ENCODE measurements at regions not wholly inside any gene's neighbourhood (a gene's known extent, or its start where the extent isn't known, plus 50 kb on each side); places are given as distances from the start of the nearest gene placed in this dataset.

DNA sequence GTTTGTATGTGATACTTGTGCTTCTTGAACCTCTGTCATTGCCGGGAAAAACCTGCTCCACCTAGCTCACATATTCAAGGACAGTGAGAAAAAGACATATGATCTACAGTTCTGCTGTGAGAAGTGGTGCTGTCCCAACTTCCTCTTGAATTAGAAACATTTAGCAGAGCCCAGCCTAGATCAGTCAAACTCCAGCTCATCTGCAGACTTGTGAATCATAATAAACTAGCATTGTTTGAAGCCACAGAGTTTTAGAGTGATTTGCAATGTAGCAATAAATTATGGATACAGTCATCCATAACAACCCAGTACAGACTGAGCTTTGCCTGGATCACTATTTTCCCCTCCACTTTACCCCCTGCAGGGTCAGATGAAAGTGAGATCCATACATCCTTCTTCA, 497.8 kb downstream of the PLA2G4A start:
- DNase-seq = no peak

DNA sequence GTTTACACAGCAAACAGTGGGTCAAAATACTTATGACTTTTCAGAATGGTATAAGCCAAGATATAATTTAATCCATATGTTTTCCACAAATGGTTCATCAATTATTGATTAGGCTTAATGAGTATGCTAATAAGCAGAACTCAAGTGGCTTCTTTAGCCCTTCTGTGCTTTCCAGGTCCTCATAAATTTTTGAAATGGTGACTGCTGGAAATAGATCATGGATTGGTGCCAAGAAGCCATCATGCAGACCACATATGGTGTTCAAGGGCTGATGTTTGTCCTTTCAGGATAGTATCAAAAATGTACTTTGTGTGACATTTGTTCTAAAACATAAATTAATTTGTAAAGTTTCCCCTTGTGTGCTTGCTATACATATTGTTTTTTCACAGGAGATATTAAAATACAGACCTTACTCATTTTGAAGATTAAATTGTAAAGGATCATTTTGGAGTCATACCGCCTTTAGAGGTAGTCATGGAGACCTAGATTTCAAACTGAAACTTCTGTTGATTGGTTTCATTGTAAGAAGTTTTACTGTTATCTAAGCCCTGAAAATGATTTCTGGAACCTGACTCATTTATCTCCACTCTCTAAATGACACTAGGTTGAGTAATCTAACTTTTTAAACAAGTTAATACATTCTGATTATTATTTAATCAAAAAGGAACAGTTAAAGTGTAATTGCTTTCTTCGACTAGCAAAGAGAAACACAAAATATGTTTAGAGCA, 507.9 kb downstream of the PLA2G4A start:
- no peak for DNase-seq

DNA sequence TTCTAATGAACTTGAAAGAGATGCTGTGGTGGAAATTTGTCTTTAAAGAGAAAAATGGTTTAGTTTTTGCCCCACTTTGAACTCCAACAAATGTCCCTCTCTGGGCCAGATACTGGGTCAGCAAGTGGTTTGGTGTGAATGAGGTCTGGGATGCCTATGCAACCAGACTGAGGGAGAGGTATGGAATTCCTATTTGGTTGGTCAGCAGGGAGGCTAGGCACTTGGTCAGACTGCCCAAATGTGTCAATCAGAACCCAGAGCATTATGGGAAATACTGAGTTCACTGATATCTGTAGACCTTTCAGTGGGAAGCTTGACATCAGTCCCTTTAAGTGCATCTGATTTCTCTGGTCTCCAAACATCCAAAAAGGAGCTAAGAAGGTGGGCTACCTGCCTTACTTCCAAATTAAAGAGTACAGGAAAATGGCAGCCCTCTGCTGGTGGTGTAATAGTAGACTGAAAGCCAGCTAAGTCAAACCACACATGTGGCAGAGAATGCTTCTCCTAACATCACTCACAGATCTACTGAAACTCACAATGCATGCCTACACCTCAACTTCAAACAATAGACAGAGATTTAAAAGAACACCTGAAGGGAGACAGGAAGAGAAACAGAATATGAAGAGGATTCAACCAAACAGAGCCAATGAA, 510.1 kb downstream of the PLA2G4A start:
- no peak for DNase-seq

DNA sequence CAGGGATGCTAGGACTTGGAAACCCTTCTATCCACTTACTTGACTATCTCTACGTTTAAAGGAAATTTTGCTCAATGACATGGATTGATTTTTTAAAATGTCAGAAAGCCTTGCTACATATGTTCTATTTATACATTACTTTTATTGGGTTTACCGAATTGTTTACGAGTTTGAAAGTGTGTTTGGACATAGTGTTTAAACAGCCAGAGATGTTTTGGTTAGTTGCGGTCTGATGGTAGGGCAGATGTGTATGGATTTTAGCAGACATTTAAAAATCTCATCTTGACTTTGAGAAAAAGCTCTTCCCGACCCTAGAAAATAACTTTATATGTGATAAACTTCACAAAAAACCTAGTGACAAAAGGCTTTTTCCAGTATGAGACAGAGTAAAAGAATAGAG, 513.7 kb downstream of the PLA2G4A start:
- DNase-seq = no peak

DNA sequence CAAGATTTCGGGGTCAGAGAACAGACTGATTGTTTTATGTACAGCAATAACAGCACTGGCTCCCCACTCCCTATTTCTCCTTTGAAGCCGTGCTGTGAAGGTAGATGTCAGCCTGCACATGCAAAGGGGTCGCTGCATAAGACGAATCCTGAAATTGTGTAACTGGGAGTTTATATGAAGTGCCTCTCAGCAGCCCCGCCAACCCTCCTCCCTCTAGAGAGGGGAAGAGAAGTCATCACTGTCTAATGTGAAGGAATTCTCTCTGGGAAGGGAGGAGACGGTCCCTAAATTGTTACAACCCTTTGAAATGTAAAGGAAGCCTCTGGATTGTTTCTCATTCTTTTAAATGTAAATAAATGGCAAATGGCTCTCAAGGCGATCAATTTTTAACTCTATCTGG, 545.3 kb downstream of the PLA2G4A start:
- no peak for DNase-seq

DNA sequence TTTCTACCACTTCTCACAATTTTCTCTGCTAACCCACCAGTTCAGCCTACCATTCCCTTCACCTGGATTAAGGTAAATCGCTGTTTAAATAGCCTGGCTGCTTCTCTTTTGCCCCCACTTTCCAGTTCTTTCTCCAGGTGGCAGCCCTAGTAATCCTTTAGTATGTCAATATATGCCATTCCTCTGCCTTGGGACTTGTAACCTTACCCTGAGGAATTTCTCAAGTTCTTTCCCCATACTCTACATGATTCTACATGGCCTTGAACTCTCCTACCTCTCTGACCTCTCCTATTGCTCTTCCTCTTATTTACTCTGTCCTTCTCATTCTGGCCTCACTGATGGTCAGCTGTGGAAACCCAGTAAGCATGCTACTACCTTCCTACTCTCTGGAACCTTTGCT, 546.0 kb downstream of the PLA2G4A start:
- no peak for DNase-seq

DNA sequence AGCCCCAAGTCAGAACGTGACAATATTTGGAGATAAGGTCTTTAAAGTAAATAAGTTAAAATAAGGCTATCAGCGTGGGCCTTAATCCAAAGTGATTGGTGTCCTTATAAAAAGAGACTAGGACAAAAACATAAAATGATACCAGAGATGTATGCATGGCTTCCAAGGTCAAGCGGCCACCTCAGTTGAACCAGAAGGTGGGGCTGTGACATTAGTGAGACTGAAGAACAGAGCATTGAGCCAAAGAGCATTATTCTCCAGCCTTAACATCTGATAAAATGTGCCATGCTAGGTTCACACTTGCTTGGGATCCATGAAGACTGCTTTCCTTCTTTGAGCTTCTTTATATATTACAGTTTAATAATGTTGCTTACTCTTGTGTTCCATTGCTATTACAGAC, 554.6 kb downstream of the PLA2G4A start:
- no peak for DNase-seq

DNA sequence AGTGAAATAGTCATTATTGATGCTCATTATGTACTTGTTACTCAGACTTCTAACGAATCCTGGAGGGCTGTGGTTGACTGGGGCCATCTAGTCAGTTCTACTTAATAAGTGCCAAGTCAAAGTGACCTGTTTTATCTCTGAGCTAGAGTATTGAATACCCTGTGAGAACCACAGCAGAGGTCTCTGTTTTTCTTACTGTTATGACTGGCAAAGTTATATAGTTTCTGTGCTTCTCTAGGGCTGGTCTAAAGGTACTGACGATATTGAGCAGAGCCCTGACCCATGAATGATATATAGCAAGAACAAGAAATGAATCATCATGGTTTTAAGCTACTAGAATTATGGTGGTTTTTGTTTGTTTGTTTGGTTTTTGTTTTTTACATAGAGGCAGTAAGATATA, 555.8 kb downstream of the PLA2G4A start:
- DNase-seq = no peak

DNA sequence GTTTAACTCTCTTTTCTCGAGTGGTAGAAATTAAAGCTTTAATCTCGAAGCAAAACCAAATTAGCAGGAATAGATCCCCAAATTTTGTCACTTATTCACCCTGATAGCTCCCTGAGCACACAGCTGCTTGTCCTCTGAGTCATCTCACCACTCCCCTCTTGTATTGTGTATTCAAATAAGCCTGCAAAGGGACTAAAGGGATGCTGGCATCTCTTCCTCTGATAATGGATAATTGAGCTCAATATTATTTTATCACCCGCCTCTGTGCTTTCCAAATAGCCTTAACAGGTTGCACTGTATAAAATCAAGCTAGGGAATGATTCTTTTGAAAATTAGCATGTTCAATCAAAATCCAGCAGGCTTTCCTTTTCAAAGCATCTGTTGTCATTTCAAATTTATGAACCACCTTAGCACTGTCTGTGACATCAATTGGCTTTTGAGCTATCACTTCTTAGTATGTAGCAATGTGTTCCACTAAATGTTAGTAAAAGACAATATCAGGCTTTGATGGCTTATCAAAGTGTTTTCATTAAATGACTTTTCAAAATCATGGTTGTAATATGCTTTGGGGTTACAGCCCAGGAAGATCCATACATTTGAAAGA, 561.6 kb downstream of the PLA2G4A start:
- no peak for DNase-seq

DNA sequence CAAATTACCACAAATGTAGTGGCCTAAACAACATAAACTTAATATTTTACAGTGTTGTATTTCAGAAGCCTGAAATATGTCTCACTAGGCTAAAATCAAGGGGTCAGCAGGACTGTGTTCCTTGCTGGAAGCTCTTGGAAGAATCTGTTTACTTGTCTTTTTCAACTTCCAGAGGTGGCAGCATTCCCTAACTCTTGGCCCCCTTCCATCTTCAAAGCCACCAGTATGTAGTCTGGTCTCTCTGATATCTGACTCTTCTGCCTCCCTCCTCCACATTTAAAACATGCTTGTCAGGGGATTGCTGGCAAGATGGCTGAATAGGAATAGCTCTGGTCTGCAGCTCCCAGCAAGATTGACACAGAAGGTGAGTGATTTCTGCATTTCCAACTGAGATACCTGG, 567.5 kb downstream of the PLA2G4A start:
- DNase-seq = no peak

DNA sequence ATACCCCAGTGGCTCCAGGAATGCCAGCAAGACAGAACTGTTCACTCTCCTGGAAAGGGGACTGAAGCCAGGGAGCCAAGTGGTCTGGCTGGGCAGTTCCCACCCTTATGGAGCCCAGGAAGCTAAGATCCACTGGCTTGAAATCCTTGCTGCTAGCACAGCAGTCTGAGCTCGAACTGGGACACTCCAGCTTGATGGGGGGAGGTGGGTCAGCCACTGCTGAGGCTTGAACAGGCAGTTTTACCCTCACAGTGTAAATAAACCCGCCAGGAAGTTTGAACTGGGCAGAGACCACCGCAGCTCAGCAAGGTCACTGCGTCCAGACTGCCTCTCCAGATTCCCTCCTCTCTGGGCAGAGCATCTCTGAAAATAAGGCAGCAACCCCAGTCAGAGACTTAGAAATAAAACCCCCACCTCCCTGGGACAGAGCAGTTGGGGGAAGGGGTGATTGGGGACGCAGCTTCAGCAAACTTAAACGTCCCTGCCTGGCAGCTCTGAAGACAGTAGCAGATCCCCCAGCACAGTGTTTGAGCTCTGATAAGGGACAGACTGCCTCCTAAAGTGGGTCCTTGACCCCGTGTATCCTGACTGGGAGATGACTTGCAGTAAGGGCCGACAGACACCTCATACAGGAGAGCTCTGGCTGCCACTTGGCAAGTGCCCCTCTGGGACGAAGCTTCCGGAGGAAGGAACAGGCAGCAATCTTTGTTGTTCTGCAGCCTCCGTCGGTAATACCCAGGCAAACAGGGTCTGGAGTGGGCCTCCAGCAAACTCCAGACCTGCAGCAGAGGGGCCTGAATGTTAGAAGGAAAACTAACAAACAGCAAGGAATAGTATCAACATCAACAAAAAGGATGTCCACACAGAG, 568.4 kb downstream of the PLA2G4A start:
- no peak for DNase-seq

DNA sequence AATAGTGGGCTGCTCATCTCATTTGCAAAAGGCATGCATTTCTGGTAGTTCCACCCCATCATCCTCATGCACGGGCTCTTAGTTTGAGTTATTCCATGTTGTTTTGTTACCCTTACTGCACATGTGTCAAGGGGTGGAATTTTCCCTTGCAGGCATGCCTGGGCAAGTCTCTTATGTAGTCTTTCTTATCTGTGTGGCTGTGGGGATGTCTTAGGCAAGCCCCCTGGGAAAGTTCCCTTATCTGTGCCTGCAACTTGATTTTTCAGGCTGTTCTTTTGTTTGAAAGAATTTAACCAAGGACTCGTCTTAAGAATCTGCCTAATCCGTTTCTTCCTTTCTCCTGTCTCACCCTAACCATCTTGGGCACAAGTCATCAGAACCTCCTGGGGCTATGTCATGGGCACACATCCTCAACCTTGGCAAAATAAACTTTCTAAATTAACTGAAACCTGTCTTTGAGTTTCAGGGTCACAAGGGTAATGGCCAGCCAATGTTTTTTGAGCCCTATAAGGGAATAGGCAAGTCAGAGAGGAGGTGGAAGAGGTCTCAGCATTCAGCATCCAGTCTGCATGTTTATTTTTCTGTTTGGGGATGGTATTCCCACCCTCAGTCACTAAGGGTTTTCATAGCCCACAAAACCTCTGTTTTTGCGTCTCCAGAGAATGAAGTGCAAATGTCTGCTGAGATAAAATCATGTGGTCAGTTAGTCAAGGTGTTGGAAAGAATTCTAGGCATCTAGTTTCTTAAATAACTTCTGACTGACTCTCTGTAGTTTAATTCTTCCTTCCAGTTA, 579.7 kb downstream of the PLA2G4A start:
- DNase-seq = no peak

DNA sequence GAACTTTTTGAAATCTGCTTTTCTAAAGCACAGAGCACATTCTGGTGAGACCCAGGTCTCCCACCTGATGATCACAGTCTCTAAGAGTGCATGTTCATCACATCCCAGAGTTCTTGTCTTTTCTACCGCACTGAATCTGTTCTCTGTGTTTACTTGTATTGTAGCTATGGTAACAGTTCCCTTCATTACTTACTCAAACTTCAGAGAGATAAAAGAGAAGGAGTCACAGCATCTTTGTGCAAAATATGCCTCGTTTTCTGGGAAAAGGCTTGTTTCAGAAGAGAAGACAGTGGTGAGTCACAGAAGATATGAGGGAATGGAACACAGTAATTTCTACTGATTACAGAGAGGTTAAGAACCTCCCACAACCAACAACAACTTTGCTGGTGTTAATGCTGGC, 580.6 kb downstream of the PLA2G4A start:
- no peak for DNase-seq

DNA sequence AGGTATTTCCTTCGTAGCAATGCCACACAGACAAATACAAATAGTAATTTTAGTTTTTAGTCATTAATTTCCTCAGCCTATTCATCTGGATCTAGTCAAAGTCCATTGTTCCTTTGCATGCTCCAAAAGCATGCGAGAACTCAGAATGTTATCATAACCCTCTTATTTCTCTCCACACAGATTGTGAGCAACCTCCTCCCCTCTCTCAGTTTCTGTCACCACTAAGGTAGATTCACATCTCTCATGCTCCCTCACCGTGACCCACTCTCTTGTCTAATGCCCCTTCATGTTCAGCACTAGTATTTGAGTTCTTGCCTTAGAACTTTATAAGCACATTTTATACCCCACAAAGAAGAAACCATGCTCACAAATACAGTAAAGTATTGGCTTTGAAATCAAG, 582.4 kb downstream of the PLA2G4A start:
- DNase-seq = no peak

DNA sequence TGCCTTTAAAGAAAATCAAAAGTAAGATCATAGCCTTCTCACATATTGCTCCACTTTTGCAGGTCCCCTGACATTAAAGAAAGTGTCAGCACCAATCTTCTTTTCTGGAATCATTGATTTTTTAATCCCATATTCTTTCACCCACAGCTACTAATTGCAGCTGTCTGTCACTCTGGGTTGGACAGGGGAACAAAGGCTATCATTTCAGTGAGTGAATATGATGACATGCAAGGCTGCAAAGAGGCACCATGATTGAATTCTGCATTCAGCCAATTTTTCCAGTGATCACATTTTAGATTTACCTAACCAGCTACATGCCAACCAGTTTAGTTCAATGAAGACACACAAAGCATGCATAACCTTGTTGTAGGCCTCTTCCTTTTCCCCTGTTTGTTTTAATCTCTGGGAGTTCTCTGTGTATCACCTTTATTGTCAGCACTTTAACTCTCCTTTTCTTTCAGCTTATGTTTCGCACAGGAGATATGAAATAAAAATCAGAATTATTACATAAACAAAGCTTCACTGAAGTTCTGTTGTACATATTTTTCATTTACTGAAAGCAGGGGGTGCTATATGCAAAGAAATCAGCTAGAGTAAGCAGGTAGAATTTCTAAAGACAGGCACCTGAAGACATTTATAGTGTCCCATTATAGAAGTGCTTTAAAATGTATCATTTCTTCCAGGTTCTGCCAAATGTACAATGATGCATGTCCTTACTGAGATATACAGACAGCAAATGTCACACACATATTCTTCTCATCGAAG, 584.8 kb downstream of the PLA2G4A start:
- DNase-seq = no peak

DNA sequence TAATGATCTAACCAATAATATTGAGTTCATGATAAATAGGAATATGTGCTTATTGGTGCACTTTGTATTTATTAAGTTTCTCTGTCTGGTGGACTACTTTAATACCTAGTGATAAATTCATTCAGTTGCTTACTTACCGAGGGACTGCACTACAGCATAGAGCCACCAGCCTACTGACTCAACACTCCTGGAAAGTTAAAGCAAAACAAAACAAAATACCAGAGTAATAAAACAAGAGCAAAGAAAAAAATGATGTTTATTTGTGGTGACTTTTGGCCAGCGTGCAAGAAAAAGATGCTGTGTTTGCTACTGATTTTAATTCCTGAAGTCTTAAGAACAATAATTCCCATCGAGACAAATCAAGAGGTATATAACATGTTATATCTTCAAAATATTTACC, 586.3 kb downstream of the PLA2G4A start:
- DNase-seq = no peak

DNA sequence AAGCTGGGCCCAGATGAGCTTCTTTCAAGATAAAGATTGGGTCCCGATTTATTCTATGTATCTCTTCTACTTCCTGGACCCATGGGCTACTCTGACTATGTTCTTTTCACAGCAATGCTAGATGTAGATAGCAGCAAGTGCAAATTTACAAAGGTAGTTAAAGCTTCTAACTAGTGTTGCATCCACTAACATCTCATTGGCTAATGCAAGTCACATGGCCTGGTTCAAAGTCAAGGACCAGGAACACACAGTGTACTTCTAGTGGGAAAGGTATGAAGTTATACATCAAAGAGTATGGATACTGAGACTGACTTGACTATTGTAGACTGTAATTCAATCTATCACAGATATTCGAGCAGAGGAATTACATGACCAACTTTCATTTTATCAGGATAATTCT, 588.8 kb downstream of the PLA2G4A start:
- no peak for DNase-seq

DNA sequence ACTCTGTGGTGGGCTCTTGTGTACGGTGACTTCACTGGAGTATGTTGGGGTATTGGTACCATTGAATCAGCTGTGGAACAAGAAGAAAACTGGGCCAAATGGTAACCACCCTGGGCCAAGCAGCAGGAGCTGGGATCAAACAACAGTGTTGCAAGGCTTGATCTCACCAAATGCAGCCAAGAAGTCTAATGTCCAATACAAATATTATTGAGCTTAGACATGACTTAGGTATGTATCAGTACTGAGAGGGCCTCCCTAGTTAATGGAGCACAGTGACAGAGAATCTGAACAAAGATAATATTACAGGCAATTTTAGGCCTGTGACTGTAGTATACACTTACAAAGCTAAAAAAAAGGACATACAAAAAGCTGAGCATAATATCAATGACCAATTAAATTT, 604.8 kb downstream of the PLA2G4A start:
- no peak for DNase-seq

DNA sequence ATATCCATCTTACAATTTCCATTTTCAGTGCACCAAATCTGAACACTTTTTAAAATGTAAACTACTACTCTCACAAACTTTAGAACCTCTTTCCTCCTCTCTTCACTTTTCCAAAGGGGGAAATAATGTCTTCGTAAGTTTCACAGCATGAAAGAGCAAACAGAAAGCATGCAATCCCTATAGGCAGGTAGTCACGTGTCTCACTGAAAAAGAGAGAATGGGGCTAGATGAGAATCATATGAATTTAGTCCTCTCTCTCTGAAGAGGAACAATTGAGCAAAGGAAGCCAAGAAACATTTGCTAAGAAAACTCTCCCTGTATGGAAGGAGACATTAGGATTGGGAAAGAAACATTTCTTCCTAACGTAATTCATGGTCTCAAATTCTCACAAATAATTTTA, 613.9 kb downstream of the PLA2G4A start:
- no peak for DNase-seq

DNA sequence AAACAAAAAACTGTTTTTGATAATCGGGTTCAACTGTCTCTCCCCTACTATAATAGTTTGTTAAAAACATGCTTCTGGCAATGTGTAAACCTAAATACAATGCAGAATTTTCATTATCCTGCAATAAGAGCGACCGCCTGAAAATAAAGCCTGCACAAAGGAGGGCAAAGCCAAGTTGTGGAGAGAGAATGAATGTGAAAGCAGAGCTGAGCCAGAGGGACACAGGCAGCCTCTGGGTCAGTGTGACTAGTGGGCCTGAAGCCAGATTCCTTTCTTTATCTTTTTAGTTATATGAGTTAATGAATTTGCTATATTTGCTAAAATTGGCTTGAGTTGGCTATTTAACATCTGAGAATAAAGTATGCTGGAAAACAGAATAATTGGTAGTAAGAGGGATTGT, 615.2 kb downstream of the PLA2G4A start:
- no peak for DNase-seq

DNA sequence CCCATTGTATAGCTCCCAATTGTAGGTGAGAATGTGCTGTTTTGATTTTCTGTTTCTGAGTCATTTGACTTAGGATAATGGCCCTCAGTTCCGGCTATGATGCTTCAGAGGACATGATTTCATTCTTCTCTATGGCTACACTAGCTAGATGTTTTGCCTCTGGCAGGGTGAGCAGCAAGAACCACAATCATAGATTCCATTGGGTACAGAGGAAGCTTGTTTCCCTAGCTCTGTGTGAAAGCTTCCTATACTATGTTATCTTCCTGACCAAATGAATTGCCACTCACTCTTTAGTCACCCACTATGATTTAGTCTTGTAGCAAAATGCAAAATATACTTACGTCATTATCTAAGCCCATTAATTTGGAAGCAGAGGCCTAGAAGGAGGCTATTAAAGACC, 616.3 kb downstream of the PLA2G4A start:
- no peak for DNase-seq

DNA sequence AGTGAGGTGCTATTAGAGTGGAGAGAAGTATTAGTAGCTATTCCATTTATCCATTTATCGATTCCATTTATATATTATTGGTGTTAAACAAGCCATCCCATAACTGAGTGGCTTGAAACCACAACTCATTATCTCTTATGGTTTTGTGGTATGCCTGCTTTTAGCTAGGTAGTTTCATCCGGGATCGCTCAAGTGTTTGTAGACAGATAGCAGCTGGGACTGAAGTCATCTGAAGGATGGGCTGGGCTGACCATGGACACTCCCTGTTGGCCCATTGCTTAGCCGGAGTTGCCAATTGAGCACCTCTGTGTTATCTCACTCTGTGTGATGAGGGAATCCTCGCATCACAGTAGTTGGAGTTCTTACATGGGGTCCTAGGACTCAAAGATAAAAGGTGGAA, 622.5 kb downstream of the PLA2G4A start:
- DNase-seq = no peak
